Stimulated activated naive CD8-positive, alpha-beta T cell treated with anti-CD3 and anti-CD28 coated beads, Interleukin-15, Interleukin-2, amounts not matched to agents 100 ng/mL and 50 ng/mL, for 24 hours (primary cell): ENCODE measurements at regions not wholly inside any gene's neighbourhood (a gene's known extent, or its start where the extent isn't known, plus 50 kb on each side); places are given as distances from the start of the nearest gene placed in this dataset.

Experiments
- H3K27ac Mint-ChIP-seq: one replicate; pipeline ENCODE4 v1.8.0; 2021; ENCODE audit warnings: mild to moderate bottlenecking, mixed read lengths
- H3K27me3 Mint-ChIP-seq: one replicate; pipeline ENCODE4 v1.8.0; 2021; ENCODE audit warnings: mixed read lengths
- H3K36me3 Mint-ChIP-seq: one replicate; pipeline ENCODE4 v1.8.0; 2021; ENCODE audit warnings: low read depth, mixed read lengths
- H3K4me1 Mint-ChIP-seq: one replicate; pipeline ENCODE4 v1.8.0; 2021; ENCODE audit warnings: low read depth, mixed read lengths
- H3K4me3 Mint-ChIP-seq: one replicate; pipeline ENCODE4 v1.8.0; 2021; ENCODE audit warnings: mild to moderate bottlenecking, mixed read lengths
- H3K9me3 Mint-ChIP-seq: one replicate; pipeline ENCODE4 v1.8.0; 2021; ENCODE audit warnings: mixed read lengths

GRCh38 chrX:68918202-68918601, 89.4 kb downstream of the EFNB1 start:
- Mint-ChIP-seq H3K9me3 (no peaks in the 10 kb centered on the region), H3K4me3 (no peak overlapping the region), H3K27ac (no peak overlapping the region), H3K36me3 (no peaks in the 10 kb centered on the region), H3K4me1 (peaks cover 4% of the 10 kb centered on the region), H3K27me3 (no peaks in the 10 kb centered on the region)

- Mint-ChIP-seq H3K4me1 (peaks cover 4% of the 10 kb centered on the region), H3K9me3 (no peaks in the 10 kb centered on the region), H3K27ac (no peak overlapping the region), H3K36me3 (no peaks in the 10 kb centered on the region), H3K4me3 (no peak overlapping the region), H3K27me3 (no peaks in the 10 kb centered on the region)
Observed at GRCh38 chrX:68917799-68918198, 89.0 kb downstream of the EFNB1 start.

- Mint-ChIP-seq H3K27me3 (no peaks in the 10 kb centered on the region), H3K4me1 (peaks cover 4% of the 10 kb centered on the region), H3K27ac (no peak overlapping the region), H3K9me3 (no peaks in the 10 kb centered on the region), H3K4me3 (no peak overlapping the region), H3K36me3 (no peaks in the 10 kb centered on the region)
Observed at GRCh38 chrX:68916891-68917290, 88.1 kb downstream of the EFNB1 start.

- Mint-ChIP-seq H3K36me3 (no peaks in the 10 kb centered on the region), H3K27ac (no peak overlapping the region), H3K9me3 (no peaks in the 10 kb centered on the region), H3K4me3 (no peak overlapping the region), H3K4me1 (peaks cover 4% of the 10 kb centered on the region), H3K27me3 (no peaks in the 10 kb centered on the region)
Observed at GRCh38 chrX:68915778-68916177, 87.0 kb downstream of the EFNB1 start.

- H3K9me3 Mint-ChIP-seq = no peaks in the 10 kb centered on the region
- no peaks in the 10 kb centered on the region for H3K36me3 Mint-ChIP-seq
Observed at GRCh38 chrX:68914479-68914946, 85.7 kb downstream of the EFNB1 start.

GRCh38 chrX:68913249-68913547, 84.4 kb downstream of the EFNB1 start:
- Mint-ChIP-seq H3K36me3 (no peaks in the 10 kb centered on the region), H3K27me3 (no peaks in the 10 kb centered on the region), H3K9me3 (no peaks in the 10 kb centered on the region), H3K4me1 (peaks cover 4% of the 10 kb centered on the region), H3K27ac (no peak overlapping the region), H3K4me3 (no peak overlapping the region)

More at GRCh38 chrX:68914479-68914946, 85.7 kb downstream of the EFNB1 start:
- Mint-ChIP-seq H3K4me3 (no peak overlapping the region), H3K4me1 (peaks cover 4% of the 10 kb centered on the region), H3K27me3 (no peaks in the 10 kb centered on the region), H3K27ac (no peak overlapping the region)

GRCh38 chrX:68912113-68912512, 83.3 kb downstream of the EFNB1 start:
- Mint-ChIP-seq H3K4me3 (no peak overlapping the region), H3K4me1 (peaks cover 4% of the 10 kb centered on the region), H3K36me3 (no peaks in the 10 kb centered on the region), H3K27ac (no peak overlapping the region), H3K9me3 (no peaks in the 10 kb centered on the region), H3K27me3 (no peaks in the 10 kb centered on the region)

- no peak overlapping the region for H3K27ac Mint-ChIP-seq
- no peaks in the 10 kb centered on the region for H3K27me3 Mint-ChIP-seq
- H3K36me3 Mint-ChIP-seq = no peaks in the 10 kb centered on the region
- H3K4me3 Mint-ChIP-seq = no peak overlapping the region
- H3K9me3 Mint-ChIP-seq = no peaks in the 10 kb centered on the region
- peaks cover 4% of the 10 kb centered on the region for H3K4me1 Mint-ChIP-seq
Observed at GRCh38 chrX:68910731-68911428, 82.1 kb downstream of the EFNB1 start.

GRCh38 chrX:68909945-68910344, 81.1 kb downstream of the EFNB1 start:
- no peak overlapping the region for H3K4me3 Mint-ChIP-seq
- no peaks in the 10 kb centered on the region for H3K9me3 Mint-ChIP-seq
- H3K4me1 Mint-ChIP-seq = no peaks in the 10 kb centered on the region
- no peak overlapping the region for H3K27ac Mint-ChIP-seq
- no peaks in the 10 kb centered on the region for H3K36me3 Mint-ChIP-seq
- H3K27me3 Mint-ChIP-seq = no peaks in the 10 kb centered on the region

GRCh38 chrX:68908071-68908470, 79.2 kb downstream of the EFNB1 start:
- Mint-ChIP-seq H3K4me1 (no peaks in the 10 kb centered on the region), H3K27ac (no peak overlapping the region), H3K4me3 (no peak overlapping the region), H3K9me3 (no peaks in the 10 kb centered on the region), H3K36me3 (no peaks in the 10 kb centered on the region), H3K27me3 (no peaks in the 10 kb centered on the region)

GRCh38 chrX:68902706-68903504, 74.1 kb downstream of the EFNB1 start:
- no peaks in the 10 kb centered on the region for H3K4me1 Mint-ChIP-seq
- no peak overlapping the region for H3K4me3 Mint-ChIP-seq
- no peaks in the 10 kb centered on the region for H3K36me3 Mint-ChIP-seq

GRCh38 chrX:68901519-68901918, 72.7 kb downstream of the EFNB1 start:
- Mint-ChIP-seq H3K4me3 (no peak overlapping the region), H3K4me1 (no peaks in the 10 kb centered on the region), H3K27me3 (no peaks in the 10 kb centered on the region), H3K9me3 (no peaks in the 10 kb centered on the region), H3K27ac (no peak overlapping the region), H3K36me3 (no peaks in the 10 kb centered on the region)

More at GRCh38 chrX:68902706-68903504, 74.1 kb downstream of the EFNB1 start:
- no peak overlapping the region for H3K27ac Mint-ChIP-seq
- no peaks in the 10 kb centered on the region for H3K9me3 Mint-ChIP-seq
- no peaks in the 10 kb centered on the region for H3K27me3 Mint-ChIP-seq

- Mint-ChIP-seq H3K4me3 (no peak overlapping the region), H3K27me3 (no peaks in the 10 kb centered on the region), H3K27ac (no peak overlapping the region), H3K4me1 (no peaks in the 10 kb centered on the region), H3K36me3 (no peaks in the 10 kb centered on the region), H3K9me3 (no peaks in the 10 kb centered on the region)
Observed at GRCh38 chrX:68898598-68898997, 69.8 kb downstream of the EFNB1 start.

GRCh38 chrX:68897118-68897945, 68.5 kb downstream of the EFNB1 start:
- no peaks in the 10 kb centered on the region for H3K36me3 Mint-ChIP-seq
- no peak overlapping the region for H3K4me3 Mint-ChIP-seq
- H3K27ac Mint-ChIP-seq = no peak overlapping the region
- no peaks in the 10 kb centered on the region for H3K27me3 Mint-ChIP-seq
- H3K9me3 Mint-ChIP-seq = no peaks in the 10 kb centered on the region
- H3K4me1 Mint-ChIP-seq = no peaks in the 10 kb centered on the region

GRCh38 chrX:68896581-68896980, 67.8 kb downstream of the EFNB1 start:
- Mint-ChIP-seq H3K9me3 (no peaks in the 10 kb centered on the region), H3K4me1 (no peaks in the 10 kb centered on the region), H3K27ac (no peak overlapping the region), H3K36me3 (no peaks in the 10 kb centered on the region), H3K4me3 (no peak overlapping the region), H3K27me3 (no peaks in the 10 kb centered on the region)
